ENCODE measurements at regions not wholly inside any gene's neighbourhood (a gene's known extent, or its start where the extent isn't known, plus 50 kb on each side); places are given as distances from the start of the nearest gene placed in this dataset.

- Histone ChIP-seq H3K4me2 (ENCODE audit: insufficient read depth, low read length) (no peak overlapping the region), H3K9ac (ENCODE audit: insufficient read depth in 1 of 2, low read depth in 2 of 2, low read length in 2 of 2) (no peak overlapping the region), H3K4me1 (replicated peaks in 1 of 2; ENCODE audit: control insufficient read depth in 2 of 2, insufficient read depth in 2 of 2, low read length in 2 of 2) (no peaks in the 10 kb centered on the region), H2AFZ (ENCODE audit: low read depth, low read length) (no peak overlapping the region), H3K79me2 (ENCODE audit: control insufficient read depth, insufficient read depth, low read length) (no peaks in the 10 kb centered on the region), H4K20me1 (replicated peaks; ENCODE audit: control insufficient read depth, insufficient read depth, low read length) (no peaks in the 10 kb centered on the region), H3K27ac (ENCODE audit: extremely low read depth, low read depth, low read length) (no peak overlapping the region), H3K9me1 (ENCODE audit: control insufficient read depth, insufficient read depth, low read length) (no peaks in the 10 kb centered on the region), H3K9me3 (replicated peaks; ENCODE audit: control insufficient read depth, insufficient read depth, low read depth, low read length) (no peaks in the 10 kb centered on the region), H3K36me3 (ENCODE audit: control insufficient read depth, insufficient read depth, low read length) (no peaks in the 10 kb centered on the region), H3K27me3 (ENCODE audit: control insufficient read depth in 2 of 2, insufficient read depth in 2 of 2, low read length in 2 of 2) (no peaks in the 10 kb centered on the region), H3K4me3 (no peak overlapping the region)
- DNase-seq (ENCODE audit: extremely low read depth in 1 of 4, low spot score in 3 of 4): no peak
- no peak for FAIRE-seq
- ATAC-seq: no peak
- intact Hi-C loops (cut with micrococcal nuclease) (no loop called here), in situ Hi-C loops (cut with MboI) (no loop called here)
- ChIA-PET POLR2A (no interaction called here), CTCF (ENCODE audit: low intra/inter-chr PET ratio) (no interaction called here)
- no TSS peak for BruUV-seq (replicated peaks)
- WGBS (ENCODE audit: insufficient coverage, low coverage, missing lambda C conversion rate): 0% methylated on average over 3 of the region's 3 CpGs
- no peak for TF ChIP-seq NR2F6 (CRISPR knock-in tag; IDR thresholded peaks at IDR 0.05)
- TF ChIP-seq POLR2B (IDR thresholded peaks at IDR 0.05; ENCODE audit: low read depth, partially characterized antibody): no peak
- no peak for TF ChIP-seq ETV1 (tag; conservative IDR thresholded peaks at IDR 0.05; ENCODE audit: low read depth)
- TF ChIP-seq, protein P1, sequence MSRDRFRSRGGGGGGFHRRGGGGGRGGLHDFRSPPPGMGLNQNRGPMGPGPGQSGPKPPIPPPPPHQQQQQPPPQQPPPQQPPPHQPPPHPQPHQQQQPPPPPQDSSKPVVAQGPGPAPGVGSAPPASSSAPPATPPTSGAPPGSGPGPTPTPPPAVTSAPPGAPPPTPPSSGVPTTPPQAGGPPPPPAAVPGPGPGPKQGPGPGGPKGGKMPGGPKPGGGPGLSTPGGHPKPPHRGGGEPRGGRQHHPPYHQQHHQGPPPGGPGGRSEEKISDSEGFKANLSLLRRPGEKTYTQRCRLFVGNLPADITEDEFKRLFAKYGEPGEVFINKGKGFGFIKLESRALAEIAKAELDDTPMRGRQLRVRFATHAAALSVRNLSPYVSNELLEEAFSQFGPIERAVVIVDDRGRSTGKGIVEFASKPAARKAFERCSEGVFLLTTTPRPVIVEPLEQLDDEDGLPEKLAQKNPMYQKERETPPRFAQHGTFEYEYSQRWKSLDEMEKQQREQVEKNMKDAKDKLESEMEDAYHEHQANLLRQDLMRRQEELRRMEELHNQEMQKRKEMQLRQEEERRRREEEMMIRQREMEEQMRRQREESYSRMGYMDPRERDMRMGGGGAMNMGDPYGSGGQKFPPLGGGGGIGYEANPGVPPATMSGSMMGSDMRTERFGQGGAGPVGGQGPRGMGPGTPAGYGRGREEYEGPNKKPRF (IDR thresholded peaks at IDR 0.05; ENCODE audit: low read depth, low read length): no peak
- no peak for TF ChIP-seq NFXL1 (CRISPR knock-in tag; IDR thresholded peaks at IDR 0.05)
- no peak for TF ChIP-seq CBX1 (IDR thresholded peaks at IDR 0.05; ENCODE audit: low read depth)
- TF ChIP-seq ZNF224 (CRISPR knock-in tag; IDR thresholded peaks at IDR 0.05): no peak
- TF ChIP-seq PRDM10 (IDR thresholded peaks at IDR 0.05; ENCODE audit: partially characterized antibody): no peak
- no peak for TF ChIP-seq ZNF644 (tag; IDR thresholded peaks at IDR 0.05; ENCODE audit: low read depth)
- no peak for TF ChIP-seq NFIX (CRISPR knock-in tag; IDR thresholded peaks at IDR 0.05; ENCODE audit: low read depth)
- TF ChIP-seq JUND (IDR thresholded peaks at IDR 0.05; ENCODE audit: borderline replicate concordance, low read depth, low read length): no peak
- TF ChIP-seq JUND (tag; IDR thresholded peaks at IDR 0.05; ENCODE audit: borderline replicate concordance, low read depth, low read length): no peak
- TF ChIP-seq ETV6 (IDR thresholded peaks at IDR 0.05; ENCODE audit: borderline replicate concordance in 1 of 2, low read depth in 2 of 2, low read length in 1 of 2): no peak
- no peak for TF ChIP-seq ETV6 (CRISPR knock-in tag; IDR thresholded peaks at IDR 0.05; ENCODE audit: borderline replicate concordance)
- no peak for TF ChIP-seq LEF1 (IDR thresholded peaks at IDR 0.05)
- no peak for TF ChIP-seq SNRNP70 (optimal IDR thresholded peaks at IDR 0.05; ENCODE audit: low read depth, low read length)
- TF ChIP-seq ELK1 (CRISPR knock-in tag; IDR thresholded peaks at IDR 0.05): no peak
- no peak for TF ChIP-seq SPI1 (IDR thresholded peaks at IDR 0.05; ENCODE audit: borderline replicate concordance, low read depth, low read length)
- no peak for TF ChIP-seq MAFK (IDR thresholded peaks at IDR 0.05; ENCODE audit: low read length)
- no peak for TF ChIP-seq BMI1 (IDR thresholded peaks at IDR 0.05; ENCODE audit: low read length)
Observed at GRCh38 chr10:84826704-84827103, 498.3 kb downstream of the CCSER2 start.

All from K562 (cell line).